B cell (primary cell): ENCODE measurements at regions not wholly inside any gene's neighbourhood (a gene's known extent, or its start where the extent isn't known, plus 50 kb on each side); places are given as distances from the start of the nearest gene placed in this dataset.

ENCODE experiments used
- CTCF ChIP-seq: fragments of 200-600 bp; IDR thresholded peaks from one replicate; pipeline ENCODE4 v1.8.0; 2022; ENCODE audit warnings: antibody characterized with exemption, mild to moderate bottlenecking
- EZH2 ChIP-seq: IDR thresholded peaks from 2 replicates; pipeline ENCODE4 v1.6.1; 2012; ENCODE audit warnings: borderline replicate concordance, low read depth, mild to moderate bottlenecking, moderate library complexity, low read length; ENCODE audit not compliant: insufficient read depth, poor library complexity, severe bottlenecking

- TF ChIP-seq CTCF (no peak), EZH2 (no peak)
Measured at GRCh38 chr16:86363836-86364618, 146.3 kb upstream of the FOXF1 start.
